NCI-H2227 treated with DMSO at 0.1 percent for 48 hours (cell line): ENCODE measurements at regions not wholly inside any gene's neighbourhood (a gene's known extent, or its start where the extent isn't known, plus 50 kb on each side); places are given as distances from the start of the nearest gene placed in this dataset.

ENCODE experiments used
- DNase-seq: peaks from one replicate; lab custom pipeline; 2025; lab: John Stamatoyannopoulos, UW

- no peak for DNase-seq
Measured at GRCh38 chr6:14783594-14783993, 462.3 kb upstream of the JARID2 start.

DNA sequence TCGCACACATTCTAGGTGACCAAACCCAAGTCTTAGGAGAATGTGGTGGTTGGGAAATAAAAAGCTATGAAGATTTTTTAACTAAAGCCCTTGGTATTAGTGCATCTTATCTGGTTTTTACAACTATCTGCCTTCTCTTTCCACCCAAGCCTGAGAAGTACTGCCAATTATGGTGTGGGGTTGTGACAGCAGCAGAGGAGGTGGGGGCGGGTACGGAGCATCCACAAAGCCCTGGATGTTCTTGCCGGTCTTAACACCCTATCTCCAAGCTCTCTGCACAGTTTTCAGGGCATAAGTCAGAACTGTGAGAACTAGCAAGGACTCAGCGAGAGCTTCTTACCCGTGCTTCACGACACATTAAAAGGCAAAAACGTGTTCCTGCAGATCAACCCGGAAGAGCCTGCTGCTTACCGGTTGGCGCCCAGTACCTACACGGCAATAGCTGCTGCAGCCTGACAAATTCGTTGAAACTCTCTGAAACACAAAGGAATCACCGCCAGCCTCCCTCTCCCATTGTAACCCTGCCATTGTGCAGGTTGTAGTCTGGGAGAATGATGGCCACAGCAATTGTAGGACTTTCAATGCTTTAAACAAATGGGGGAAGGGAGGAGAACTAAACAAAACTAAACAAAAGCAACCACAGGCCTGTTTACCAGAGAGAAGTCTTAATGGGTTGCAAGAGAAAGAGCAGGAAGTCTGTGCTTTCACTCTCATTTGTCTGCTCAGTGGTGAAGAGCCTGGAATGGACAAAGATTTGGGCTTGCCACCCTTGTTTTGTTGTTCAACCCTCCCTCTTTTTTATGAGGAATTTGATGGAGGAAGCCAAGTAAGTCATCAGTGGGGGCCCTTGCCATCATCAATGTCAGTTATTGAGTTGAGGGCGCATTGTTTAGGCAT is 461.0 kb upstream of the JARID2 start:
- peak; percentile 11 for DNase-seq

DNA sequence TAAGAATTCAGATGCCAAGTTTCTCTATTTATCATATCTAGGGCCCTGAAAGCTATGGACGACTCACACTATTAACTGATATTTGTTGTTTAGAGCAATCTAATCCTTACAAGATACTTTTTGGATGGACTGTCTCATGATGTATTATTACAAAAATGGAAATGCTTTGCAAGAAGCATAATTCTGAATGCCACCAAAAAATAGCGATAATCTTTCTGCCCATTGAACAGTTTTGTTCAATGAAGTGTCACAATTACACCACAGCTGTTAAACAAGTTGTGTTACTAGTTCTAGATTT is 460.4 kb upstream of the JARID2 start:
- DNase-seq = no peak

- DNase-seq = no peak
Measured at GRCh38 chr6:14786008-14786407, 459.9 kb upstream of the JARID2 start.

GRCh38 chr6:14786455-14786854 is 459.4 kb upstream of the JARID2 start:
- no peak for DNase-seq

DNA sequence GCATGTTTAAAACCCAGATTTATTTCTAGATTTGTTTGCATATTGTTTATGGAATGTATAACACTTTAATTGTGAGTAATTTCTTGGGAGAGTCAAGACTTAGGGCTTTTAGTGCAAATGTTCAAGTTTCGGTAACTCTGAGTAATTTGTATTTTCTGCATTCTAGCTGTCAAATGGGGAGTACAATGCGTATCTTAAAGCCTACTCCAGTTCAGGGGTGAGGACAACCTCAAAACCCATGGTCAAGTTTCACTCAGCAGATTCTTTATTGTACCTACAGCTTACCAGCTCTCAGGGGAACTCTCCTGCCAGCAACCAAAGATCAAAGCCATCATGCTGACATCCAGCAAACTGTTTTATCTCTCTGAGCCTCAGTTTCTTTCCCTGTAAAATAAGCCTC is 458.6 kb upstream of the JARID2 start:
- no peak for DNase-seq

DNA sequence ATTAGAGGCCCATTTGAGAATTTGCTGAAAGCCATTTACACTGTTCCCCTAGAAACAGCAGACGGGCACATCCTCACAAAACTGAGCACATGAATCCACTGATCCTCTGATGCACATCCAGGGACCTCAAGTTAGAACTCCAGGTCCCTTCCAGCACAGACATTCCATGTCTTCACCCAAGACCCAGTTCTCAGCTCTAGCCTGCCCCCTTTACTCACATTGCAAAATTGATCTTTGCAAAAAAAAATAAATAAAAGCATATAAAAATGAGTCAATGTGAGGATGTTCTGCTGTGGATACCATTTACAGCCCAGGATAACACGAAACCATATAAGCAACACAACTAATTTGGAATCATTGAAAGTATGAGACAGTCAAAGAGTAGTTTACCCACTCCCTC is 458.2 kb upstream of the JARID2 start:
- no peak for DNase-seq

DNA sequence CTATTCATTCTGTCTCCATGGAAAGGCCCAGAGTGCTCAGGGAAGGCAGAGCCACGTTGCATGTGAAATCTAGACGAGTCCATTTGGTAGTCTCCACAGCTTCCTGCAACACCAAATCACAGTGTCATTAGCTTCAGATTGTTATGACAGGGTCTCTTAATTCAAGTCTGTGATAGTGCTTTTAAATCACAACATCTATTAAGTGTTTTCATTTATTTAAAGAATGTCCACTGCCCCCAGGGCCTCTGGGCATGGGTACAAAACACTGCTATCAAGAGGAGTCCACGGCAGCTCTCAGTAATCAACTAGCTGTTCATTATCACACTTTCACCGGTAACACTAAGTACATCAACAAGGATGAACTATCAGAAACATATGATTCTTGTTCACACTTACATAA is 455.9 kb upstream of the JARID2 start:
- DNase-seq = no peak

GRCh38 chr6:14790976-14791375 is 454.9 kb upstream of the JARID2 start:
- no peak for DNase-seq

- no peak for DNase-seq
Measured at GRCh38 chr6:14791526-14791925, 454.3 kb upstream of the JARID2 start.

GRCh38 chr6:14792118-14792955 is 453.5 kb upstream of the JARID2 start:
- no peak for DNase-seq

DNA sequence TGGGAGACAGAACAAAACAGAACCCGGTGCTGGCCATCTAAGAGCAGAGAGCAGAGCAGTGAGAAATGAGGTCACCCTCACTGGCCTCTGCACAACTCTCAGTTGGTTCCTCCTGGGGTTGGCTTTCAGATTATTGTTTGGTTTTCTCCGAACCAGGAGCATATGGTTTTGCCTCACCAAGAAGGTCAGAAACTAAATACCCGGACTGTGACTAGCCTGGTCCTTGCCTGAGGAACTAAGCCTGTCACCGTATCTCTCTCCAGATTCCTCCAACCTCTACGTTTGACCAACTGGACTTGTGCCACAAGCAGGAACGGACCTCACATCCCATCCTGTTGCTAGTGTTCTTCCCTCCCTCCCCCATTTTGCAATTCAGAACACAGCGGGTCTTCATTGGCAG is 450.4 kb upstream of the JARID2 start:
- no peak for DNase-seq

DNA sequence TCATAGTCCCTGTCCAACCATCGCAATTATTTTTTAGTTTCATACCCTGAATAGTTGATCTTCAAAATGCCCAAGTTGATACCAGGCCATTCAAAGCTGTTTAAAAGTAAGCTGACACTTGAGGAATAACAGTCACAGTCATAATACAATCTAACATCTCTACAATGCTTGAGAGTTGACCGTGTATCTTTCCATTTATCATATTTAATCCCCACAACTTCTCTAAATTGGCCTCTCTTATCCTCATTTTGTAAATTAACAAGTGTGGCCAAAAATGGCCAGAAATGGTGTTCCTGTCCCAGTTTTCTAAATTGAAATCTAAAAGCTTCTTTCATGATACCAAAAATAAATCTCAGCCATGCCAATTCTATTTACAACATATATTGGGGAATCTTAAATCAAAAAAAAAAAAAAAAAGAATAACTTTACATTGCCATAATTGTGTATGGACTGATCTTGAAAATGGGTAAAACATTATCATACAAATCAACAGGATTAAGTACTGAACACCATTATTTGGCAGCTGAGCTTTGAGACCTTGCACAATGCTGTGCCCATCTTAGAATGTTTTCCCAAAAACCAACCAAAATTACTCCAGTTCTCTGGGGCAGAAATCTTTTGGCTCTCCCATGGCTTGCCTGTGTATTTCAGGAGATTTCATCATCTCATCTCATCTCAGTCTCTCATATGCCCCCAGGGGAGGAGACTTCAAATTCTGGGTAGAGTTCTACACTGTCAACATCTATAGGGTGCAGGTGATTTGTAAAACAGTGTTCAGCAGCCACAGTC is 448.7 kb upstream of the JARID2 start:
- DNase-seq = no peak

- DNase-seq = no peak
Measured at GRCh38 chr6:14797875-14798593, 447.8 kb upstream of the JARID2 start.

- DNase-seq = no peak
Measured at GRCh38 chr6:14798594-14798982, 447.3 kb upstream of the JARID2 start.

- DNase-seq = no peak
Measured at GRCh38 chr6:14798996-14799588, 446.8 kb upstream of the JARID2 start.

- DNase-seq = peak; percentile 12
Measured at GRCh38 chr6:14799928-14800327, 445.9 kb upstream of the JARID2 start.

GRCh38 chr6:14802514-14803160 is 443.2 kb upstream of the JARID2 start:
- no peak for DNase-seq

GRCh38 chr6:14804001-14804784 is 441.7 kb upstream of the JARID2 start:
- DNase-seq = no peak

GRCh38 chr6:14804785-14805210 is 441.1 kb upstream of the JARID2 start:
- peak; percentile 45 for DNase-seq
